IPS-18c (cell line): ENCODE measurements at regions not wholly inside any gene's neighbourhood (a gene's known extent, or its start where the extent isn't known, plus 50 kb on each side); places are given as distances from the start of the nearest gene placed in this dataset.
"Not testable (repeated sequence)": the region's sequence is repeated elsewhere in the genome, so short reads cannot be mapped to it uniquely, and the experiment has no call there.

Experiments
- H3K4me3 ChIP-seq: 2 replicates; pipeline ENCODE4 v1.7.0; 2013; ENCODE audit warnings: low read depth, mild to moderate bottlenecking, low read length, moderate library complexity; ENCODE audit not compliant: insufficient read depth
- H3K9me3 ChIP-seq: one replicate; pipeline ENCODE4 v1.6.1; 2013; ENCODE audit warnings: mild to moderate bottlenecking, low read length, moderate library complexity; ENCODE audit not compliant: control insufficient read depth, insufficient read depth

DNA sequence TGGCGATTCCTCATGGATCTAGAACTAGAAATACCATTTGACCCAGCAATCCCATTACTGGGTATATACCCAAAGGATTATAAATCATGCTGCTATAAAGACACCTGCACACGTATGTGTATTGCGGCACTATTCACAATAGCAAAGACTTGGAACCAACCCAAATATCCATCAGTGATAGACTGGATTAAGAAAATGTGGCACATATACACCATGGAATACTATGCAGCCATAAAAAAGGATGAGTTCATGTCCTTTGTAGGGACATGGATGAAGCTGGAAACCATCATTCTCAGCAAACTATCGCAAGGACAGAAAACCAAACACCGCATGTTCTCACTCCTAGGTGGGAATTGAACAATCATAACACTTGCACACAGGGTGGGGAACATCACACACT is 239.1 kb downstream of the SHQ1 start:
- not testable (repeated sequence) for H3K4me3 ChIP-seq, H3K9me3 ChIP-seq

DNA sequence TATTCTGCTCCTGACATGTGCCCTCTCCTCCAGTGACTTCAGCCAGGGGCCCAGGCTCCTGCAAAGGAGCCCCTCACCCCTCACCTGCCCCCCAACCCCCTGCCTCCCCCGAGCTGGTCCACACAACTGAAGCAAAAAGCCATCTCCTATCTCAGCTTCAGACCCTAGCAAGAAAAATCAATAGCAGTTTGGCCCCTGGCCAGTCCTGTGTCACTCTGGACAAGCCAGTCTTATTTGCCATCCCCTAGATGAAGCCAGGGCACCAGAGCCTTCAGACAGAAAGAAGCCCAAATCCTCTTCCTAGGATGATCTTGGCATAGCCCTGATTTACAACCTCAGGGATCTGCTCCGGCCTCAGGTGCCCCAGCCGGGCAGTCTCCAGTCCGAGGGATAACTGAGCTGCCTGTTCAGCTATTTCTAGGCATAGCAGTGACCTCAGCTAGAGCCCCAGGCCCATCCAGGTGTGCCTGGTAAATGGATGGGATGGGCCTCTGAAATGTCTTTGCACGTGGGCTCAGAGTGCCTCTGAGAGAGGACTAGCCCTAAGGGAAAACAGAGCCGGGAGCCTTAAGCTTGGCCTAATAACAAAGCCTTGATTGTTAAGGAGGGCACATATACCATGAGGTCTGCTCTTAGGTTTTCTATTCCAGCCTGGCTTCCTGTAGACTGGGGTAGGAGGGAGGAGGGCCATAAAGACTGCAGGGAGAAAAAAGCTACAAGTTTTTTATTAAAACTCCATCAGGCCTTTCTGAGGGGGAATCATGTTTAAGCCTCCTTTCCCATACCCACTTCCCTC is 242.0 kb downstream of the SHQ1 start:
- Histone ChIP-seq H3K4me3 (no peak overlapping the region), H3K9me3 (no peaks in the 10 kb centered on the region)

DNA sequence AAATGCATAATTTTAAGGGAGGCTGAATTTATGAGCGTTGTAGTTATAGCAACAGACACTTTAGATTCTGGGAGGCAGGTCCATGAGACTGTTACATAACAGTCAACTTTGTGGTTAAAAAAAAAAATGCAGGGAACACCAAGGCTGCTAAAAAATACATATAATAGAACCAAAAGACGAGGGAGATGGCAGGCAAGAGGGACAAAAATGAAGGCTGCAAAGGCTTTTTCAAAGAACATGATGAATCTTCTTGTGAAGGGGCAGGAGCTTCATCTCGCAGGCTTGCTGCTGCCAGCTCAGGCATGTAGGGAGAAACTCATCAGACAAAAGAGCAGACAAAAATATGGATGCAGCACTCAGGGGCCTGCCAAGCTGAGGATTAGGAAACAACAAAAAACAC is 243.9 kb downstream of the SHQ1 start:
- Histone ChIP-seq H3K4me3 (no peak overlapping the region), H3K9me3 (no peaks in the 10 kb centered on the region)

DNA sequence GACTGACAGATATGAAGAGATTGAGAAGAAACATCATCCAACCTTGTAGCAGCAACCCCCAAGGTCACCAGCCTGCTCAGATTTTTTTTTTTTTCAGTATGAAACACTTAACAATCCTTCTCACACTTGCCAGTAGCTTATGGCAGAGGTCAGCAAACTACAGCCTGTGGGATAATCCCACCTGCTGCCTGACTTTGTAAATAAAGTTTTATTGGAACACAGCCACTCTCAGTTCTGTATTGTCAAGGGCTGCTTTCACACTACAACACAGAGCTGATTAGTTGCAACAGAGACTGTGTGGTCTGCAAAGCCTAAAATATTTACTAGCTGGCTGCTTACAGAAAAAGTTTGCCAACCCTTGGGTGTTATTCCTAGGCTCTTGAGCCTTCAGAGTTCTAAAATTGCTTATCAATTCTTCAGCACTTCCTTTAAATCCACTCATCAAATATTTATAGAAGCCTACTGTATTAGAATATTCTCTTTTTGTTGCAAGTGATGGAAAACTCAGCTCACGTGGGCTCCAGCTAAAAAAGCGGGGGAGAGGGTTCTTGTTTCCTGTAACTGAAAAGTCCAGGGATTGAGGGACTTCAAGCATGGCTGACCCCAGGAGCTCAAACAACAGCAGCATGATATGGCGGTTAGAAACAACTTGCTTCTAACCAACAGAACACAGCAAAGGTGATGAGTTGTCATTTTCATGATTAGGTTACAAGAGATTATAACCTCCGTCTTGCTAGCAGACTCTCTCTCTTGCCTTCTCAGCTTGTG is 246.1 kb downstream of the SHQ1 start:
- no peak overlapping the region for H3K4me3 ChIP-seq
- no peaks in the 10 kb centered on the region for H3K9me3 ChIP-seq

DNA sequence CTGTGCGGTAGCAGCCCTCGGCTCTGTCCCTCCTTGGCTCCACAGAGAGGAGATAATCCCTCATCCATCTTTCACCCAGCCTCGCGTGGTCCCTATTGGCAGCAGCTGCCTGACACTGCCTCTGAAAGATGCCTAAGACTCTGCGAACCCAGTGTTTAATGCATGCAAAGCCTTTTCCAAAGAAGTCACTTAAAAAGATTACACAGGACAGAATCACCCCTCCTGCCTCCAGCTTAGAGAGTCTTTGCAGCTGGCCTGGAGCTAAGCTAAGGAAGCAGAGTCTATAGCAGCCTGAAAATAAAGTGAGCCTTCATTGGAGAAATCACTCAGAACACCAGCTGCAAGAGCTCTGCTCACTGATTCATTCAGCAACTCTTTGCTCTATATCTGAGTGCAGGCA is 247.2 kb downstream of the SHQ1 start:
- Histone ChIP-seq H3K9me3 (no peaks in the 10 kb centered on the region), H3K4me3 (no peak overlapping the region)

DNA sequence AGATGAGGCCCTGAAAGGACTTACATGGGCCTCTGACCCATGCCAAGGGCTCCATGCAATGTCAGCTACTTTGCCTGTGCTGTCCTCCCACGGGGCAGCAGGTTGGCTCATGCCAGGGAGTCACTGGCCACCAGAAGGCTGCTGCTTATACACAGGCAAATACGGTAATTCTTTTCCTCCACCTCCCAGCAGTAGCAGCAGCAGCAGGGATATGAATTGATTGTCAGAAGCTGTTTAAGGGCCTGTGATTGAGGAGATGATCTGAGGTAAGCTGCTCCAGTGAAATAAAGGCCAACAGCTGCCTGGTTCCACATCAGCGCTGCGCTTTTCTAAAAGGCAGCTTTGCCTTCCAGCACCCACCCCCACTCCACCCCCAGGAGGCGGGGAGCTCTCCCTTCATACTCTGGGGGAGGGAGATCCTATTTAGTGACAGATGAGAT is 250.5 kb downstream of the SHQ1 start:
- Histone ChIP-seq H3K4me3 (no peak overlapping the region), H3K9me3 (no peaks in the 10 kb centered on the region)

DNA sequence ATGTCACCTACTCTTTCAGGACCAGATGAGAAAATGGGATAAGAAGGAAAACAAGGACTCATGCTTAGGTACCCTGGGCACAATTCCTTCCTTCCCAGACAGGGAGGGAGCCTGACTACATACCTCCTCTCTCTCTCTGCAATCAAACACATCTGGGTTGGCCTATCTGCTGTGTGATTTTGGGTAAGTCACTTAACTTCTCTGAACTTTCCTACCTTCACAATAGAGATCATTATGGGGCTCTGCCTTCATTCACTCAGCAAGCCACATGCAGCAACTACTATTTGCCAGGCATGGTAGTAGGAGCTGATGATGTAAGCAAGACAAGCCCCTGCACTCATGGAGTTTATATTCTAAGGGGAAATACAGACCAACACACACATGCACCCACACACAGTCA is 251.2 kb downstream of the SHQ1 start:
- Histone ChIP-seq H3K9me3 (no peaks in the 10 kb centered on the region), H3K4me3 (no peak overlapping the region)

DNA sequence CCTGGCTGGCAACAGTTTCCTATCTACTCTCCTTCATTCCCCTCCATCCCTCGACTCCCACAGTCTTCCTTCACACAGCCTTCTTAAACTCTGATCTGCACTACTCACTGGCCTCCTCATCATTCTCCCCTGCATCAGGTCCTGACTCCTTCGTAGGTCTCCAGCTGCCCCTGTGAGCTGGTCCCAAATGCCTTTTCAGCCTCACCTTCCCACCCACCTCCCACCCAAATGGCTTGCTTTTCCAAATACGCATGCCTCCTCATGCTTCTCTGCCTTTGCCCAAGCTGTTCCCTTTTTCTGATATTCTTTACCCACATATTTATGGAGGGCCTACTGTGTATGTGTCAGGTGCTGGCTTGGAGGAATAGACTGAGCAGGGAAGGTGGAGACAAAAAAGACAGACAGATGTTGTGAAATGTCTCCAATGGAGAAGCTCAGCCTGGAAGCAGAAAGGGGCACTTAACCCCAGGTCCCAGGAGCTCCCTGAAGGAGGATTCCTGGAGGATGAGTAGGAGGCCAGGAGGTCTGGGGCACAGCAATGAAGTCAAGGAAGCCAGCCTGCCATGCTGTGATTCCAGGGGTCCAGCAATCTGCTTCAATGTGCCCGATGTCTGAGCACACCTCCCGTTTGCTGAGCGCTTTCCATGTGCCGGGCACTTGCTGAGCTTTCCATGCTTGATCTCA is 252.2 kb downstream of the SHQ1 start:
- Histone ChIP-seq H3K4me3 (no peak overlapping the region), H3K9me3 (no peaks in the 10 kb centered on the region)

DNA sequence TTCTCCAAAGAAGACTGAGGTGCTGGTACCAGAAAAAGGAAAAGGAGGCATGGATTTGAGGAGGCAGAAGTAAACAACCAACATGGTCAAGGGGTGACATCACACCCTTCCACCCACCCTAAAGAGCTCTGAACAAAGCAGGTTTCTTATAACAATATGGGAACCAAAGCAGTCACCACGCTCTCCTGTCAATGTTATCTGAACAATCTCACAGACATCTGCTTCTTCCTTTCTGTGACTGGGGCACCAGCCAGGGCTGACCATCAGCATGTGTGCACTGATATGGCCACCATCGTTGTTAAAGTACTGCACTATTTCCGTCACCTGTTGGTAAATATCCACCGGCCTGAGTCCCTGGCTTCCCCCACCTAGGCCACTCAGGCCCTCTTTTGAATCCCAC is 252.9 kb downstream of the SHQ1 start:
- Histone ChIP-seq H3K4me3 (no peak overlapping the region), H3K9me3 (no peaks in the 10 kb centered on the region)

DNA sequence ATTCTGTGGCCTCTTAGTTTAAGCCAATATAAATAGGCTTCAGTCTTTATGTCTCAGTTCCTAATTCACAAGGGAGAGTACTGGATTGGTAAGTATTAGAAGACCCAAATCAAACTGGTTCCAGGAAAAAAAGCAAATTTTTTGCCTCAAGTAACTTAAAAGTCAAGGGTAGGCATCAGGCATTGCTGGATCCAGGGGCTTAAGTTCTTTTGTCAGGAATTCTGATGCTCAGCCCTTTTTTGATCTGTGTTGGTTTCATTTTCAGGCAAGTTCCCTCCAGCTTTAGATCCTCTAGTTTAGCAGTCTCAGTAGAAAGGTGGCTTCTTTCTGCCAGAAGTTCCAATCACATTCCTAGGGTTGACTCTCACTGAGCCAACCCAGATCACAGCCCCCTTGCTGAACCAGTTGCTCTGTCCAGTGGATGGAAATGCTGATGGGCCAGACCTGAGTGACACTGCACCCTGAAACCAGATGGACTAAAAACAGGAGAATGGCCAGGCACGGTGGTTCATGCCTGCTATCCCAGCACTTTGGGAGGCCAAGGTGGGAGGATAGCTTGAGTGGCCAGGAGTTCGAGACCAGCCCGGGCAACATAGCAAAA is 253.5 kb downstream of the SHQ1 start:
- no peak overlapping the region for H3K4me3 ChIP-seq
- no peaks in the 10 kb centered on the region for H3K9me3 ChIP-seq

DNA sequence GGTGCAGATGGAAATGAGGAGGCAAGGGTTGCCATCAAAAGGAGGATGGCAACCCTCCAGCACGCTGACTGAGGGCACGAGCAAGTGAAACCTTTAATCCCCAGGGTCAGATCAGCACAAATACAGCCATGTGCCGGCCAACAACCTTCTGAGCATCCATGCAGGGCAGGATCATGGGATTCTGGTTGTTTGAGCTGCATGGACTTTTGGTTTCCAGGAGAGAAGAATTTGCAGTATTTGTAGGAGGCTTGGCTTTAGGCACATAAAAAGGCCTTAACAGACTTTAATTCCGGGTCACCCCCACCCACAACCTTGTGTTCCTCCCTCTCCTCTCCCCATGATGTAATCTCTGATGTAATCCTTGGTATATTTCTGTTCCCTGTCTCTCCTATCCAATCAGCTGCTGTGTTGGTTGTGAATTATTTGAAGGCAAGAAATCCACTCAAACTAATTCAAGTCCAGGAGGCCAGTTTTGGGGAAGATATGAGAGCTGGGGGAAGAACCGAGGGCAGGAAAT is 254.3 kb downstream of the SHQ1 start:
- Histone ChIP-seq H3K9me3 (no peaks in the 10 kb centered on the region), H3K4me3 (no peak overlapping the region)

DNA sequence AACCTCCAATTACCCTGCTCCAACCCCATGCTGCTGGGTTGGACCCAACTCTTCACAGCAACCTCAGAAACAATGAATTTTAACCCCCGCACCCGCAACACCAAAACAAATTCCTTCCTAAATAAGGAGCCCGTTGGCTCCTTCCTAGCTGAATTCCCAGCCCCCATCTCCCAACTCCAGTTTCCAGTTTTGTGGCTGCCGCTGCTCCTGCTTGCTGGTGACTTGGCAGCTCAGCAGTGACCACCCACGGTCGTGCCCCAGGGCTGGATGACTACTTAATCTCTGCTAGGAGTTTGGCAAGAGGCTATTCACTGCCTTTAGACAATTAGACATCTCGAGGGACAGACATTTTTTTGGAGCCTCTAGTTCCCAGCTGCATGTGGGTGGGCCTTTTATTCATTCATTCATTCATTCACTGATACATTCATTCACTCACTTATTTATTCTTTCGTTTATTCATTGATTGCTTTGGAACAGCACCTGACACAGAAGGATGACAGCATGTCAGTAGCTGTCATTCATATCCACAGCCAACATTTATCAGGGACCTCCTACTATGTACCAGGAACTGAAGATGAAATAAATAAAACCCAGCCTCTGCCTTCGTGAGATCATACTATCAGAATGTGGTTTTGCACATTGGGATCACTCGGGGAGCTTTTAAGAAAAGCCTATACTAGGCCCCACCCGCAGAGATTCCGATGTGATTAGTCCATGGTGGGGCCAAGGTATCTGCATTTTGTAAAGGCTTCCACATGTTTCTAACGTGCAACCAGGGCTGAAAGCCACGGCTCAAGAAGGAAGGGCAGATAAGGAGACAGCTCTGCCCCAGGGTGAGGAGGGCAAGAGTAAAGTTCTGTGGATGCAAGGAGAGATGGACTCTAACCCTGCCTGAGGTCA is 256.5 kb downstream of the SHQ1 start:
- no peak overlapping the region for H3K4me3 ChIP-seq

DNA sequence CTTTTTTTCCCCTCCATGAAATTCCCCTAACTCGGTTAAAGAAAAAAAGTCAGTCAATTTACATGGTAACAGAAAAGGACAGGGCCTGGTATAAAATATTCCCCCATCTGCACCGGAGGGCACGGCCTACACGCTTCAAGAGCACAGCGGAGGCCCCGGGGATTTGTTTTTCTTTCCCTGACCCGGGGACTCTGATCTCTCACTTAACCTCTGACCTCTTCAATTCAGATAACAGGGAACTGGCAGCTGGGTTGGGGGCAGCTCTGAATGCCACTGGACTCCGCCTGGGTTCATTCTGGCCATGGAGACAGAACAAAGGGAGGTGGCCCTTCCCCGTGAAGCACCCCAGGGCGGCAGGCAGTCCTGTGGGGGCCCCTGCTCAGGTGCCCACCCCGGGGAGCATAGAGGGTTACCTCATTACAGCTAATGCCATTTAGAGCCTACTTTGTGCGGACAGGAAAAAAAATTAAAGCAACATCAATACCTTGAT is 257.5 kb downstream of the SHQ1 start:
- Histone ChIP-seq H3K9me3 (no peaks in the 10 kb centered on the region), H3K4me3 (no peak overlapping the region)

More for the DNA sequence above, 256.5 kb downstream of the SHQ1 start:
- H3K9me3 ChIP-seq, result no peaks in the 10 kb centered on the region

DNA sequence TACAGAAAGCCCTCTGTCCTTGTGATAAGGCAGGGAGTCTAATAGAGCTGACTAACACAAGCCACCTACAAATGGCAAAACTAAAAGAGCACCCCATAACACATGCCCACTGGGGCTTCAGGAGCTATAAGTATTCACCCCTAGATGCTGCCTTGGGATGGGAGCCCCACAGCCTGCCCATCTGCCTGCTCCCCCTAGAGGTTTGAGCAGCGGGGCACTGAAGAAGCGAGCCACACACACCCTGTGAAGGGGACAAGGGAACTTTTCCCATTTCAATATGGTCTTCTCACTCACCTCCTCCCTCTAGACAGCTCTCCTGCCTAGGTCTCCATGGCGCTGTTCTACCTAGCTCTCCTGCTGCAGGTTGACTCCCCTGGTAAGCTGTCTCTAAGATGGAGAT is 261.0 kb downstream of the SHQ1 start:
- no peaks in the 10 kb centered on the region for H3K9me3 ChIP-seq
- H3K4me3 ChIP-seq, result no peak overlapping the region

DNA sequence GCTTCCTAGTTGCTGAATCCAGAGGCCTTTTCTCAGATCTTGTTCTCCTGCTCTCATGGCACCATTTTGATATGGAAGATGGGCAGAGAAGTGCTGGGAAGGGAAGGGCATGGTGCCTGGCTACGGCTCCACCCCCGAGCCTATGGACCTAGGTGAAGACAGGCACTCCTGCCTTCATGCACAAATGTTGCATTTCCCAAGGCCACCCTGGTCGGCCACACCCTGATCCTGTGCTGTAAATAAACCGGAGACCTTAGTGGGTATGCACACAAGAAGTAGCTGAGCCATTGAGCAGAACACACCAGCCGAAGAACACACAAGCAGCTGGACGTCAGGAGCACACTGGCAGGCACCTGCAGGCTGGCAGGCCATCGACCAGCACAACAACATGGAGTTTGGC is 261.6 kb downstream of the SHQ1 start:
- Histone ChIP-seq H3K4me3 (no peak overlapping the region), H3K9me3 (no peaks in the 10 kb centered on the region)

DNA sequence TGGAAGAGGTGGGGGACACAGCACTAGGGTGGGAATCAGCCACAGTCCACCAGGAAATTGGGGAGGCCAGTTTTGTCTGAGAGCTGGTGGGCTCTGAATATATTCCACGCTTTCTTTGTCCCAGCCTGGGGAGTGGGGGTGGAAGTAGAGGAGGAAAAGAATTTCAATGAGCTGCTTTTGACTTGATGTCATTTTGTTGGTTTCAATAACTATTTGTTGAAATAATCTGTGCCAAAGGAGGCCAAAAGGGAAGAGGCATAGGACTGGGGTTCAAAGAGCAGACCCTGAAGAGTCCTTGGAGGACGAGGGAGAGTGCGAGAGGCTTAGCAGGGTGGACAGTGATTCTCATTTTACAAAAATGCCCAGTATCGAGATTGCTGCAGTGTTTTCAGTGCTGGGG is 262.3 kb downstream of the SHQ1 start:
- Histone ChIP-seq H3K4me3 (no peak overlapping the region), H3K9me3 (no peaks in the 10 kb centered on the region)
